Germinal center (tissue), 1 donor: ENCODE measurements at regions not wholly inside any gene's neighbourhood (a gene's known extent, or its start where the extent isn't known, plus 50 kb on each side); places are given as distances from the start of the nearest gene placed in this dataset.

Experiments
- DNase-seq: peaks from one replicate; pipeline ENCODE4 v3.0.0; 2012; ENCODE audit warnings: mixed read lengths, low spot score

DNA sequence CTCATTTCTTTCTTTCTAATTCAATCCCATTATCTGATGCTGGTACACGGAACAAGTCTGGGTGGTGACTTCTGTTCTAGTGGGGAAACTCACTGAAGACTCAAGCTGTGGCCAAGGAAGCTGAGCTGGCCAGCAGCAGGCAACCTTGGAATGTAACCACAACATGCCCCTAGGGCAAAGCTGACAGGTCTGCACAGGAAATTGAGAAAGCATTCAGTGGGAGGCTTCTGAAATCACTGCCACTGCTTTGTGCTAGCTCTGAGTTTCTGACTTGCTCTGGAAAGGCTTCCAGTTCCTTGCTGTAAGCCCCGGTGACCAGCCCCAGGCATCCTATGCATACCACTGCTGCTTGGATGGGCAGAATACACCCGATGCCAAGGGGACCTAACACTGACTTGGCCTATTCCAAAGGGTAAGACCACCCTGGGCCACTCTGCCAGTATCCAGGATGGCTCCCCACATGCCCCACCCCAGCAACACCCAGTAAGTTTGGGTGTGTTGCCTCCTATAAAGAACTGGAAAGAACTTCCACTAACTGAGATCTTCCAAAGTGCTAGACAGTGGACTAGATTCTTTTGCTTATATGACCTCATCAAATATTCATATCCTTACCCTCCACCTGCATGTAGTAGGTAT is 84.5 kb upstream of the CDKN3 start:
- DNase-seq: no peak

DNA sequence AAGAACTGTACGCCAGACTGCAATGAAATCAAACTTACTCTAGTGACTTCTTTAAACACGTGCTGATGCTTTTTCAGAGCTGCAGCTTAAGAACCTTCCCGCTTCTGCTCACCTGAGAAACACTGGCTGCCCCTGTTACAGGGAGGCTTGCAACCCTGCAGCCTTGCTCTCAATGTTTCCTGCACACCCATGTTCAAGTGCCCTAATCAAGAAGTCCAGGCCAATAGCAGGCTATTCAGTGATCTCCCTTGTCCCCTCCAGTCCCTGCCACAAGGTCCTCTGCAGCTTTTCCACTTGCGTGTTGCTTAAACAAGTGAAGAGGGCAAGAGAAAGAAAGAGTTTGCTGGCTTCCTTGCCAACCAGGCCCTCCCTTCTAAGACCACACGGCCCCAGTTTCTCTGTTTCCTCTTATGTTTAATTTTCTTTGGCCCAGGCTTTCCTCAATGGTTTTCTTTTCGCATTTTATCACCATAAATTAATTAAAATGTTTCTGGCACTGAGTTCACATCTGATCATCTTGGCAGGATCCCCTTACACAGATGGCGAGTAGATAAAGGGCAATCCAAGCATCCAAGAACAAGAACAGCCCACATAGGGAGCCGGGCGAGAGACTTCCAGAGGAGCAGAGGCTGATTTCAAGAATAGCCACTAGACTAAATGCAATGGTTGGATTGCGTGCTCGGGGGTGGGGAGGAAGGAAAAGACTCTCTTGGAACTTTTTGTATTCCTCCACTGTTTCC is 82.3 kb upstream of the CDKN3 start:
- no peak for DNase-seq

GRCh38 chr14:54316652-54317051 is 80.2 kb upstream of the CDKN3 start:
- no peak for DNase-seq

GRCh38 chr14:54317391-54317790 is 79.4 kb upstream of the CDKN3 start:
- DNase-seq: no peak

- DNase-seq: no peak
Observed at GRCh38 chr14:54322246-54322645, 74.6 kb upstream of the CDKN3 start.

DNA sequence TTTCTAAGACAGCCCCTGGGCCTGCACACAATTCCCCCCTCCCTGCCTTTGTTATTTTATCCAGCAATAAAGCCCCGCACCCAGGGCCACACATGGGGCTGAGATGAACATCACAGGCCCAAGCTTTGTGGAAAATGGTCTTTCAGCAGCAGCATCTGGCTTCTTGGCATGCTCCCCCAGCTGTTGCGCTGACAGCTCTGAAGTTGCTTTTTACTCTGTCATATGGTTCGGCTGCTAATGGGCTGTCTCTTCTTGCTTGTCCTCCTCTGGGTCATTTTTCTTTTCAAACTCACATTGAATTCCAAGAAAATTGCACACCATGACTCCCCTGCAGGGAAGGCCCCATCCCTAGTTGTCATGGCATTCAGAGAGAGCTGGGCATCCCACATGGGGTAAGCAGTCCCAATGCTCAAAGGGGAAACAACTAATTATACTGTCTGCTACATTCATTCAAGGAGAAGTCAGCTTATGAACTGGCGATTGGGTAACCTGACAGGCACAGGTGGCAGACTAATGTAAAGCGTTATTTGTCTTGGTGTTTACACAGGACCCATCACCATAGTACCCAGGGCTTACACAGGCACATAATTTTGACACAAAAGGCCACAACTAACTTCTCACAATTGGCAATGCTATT is 74.0 kb upstream of the CDKN3 start:
- DNase-seq: no peak

DNA sequence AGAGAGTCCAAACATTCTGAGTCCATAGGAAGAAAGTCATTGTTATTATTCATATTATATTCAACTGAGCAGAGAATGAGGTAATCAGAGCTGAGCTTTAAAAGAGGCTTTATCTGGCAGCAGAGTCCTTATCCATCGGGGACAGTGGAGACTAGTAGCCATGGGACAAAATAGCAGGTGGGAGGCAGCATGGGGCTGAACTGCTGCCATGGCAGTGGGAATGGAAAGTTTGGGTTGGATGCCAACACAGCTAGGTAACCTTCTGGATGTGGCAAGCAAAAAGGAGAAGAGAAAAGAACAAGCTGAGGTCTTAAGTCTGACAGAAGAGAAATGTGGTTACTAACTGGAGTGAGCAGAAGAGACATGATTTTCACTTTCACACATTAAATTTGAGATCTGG is 71.0 kb upstream of the CDKN3 start:
- DNase-seq: no peak

GRCh38 chr14:54329082-54329695 is 67.6 kb upstream of the CDKN3 start:
- peak; percentile 29 for DNase-seq

DNA sequence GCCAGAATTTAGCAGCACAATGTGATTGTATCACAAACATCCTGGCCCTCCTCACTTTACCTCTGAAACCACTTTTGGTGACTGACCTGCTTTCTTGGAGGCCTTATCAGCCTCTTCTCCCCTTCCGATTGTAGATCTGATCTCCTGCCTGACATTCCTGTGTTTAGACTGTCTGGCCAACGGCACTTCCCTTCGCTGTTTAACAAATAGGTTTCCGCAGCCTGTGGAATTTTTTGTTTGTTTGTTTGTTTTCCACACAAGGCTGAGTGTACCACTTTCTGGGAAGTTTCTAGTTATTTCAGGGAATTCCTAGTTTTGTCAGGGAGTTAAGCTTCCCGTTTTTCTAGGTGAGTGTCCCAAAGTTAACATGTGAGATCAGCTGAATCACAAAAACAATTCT is 65.9 kb upstream of the CDKN3 start:
- no peak for DNase-seq

- no peak for DNase-seq
Observed at GRCh38 chr14:54331516-54331915, 65.3 kb upstream of the CDKN3 start.

DNA sequence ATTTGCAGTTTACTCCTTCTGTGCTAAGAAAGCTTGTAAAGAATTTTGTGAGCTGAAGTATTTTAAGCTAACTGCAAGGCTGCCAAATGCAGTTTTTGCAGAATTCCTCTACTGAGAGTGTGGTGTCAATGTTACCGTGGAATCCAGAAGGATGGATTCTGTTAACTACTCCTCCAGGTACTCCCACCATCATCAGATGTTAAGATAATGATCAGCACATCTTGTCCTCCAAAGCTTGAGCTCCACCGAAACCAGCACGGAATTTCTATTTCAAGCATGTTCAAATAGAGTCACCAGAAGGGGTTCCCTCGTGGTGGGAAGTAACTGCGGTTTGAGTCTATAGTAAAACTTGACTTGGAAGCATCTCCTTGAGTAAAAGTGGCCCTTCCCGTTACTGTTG is 64.3 kb upstream of the CDKN3 start:
- no peak for DNase-seq

DNA sequence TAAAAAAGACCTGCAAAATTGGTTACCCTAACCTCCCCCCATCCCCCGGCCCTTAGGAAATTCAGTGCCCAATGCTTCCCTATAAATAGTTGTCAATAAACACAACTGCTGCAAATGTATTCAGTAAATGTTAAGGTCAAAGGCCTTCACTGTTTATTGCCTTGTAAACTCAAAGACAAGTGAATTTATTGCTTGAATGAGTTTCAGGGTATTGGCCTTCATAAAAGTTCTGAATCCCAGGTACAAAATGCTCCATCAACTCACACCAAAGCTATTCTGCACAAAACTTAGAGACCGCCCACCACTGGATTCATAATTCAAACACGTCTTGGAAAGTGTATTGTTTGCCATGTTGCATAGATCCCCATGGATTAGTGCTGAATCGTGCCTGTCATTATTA is 63.3 kb upstream of the CDKN3 start:
- DNase-seq: no peak

- no peak for DNase-seq
Observed at GRCh38 chr14:54335569-54336155, 61.1 kb upstream of the CDKN3 start.

GRCh38 chr14:54337314-54337713 is 59.5 kb upstream of the CDKN3 start:
- no peak for DNase-seq

- DNase-seq: no peak
Observed at GRCh38 chr14:54338696-54339317, 58.0 kb upstream of the CDKN3 start.

- DNase-seq: no peak
Observed at GRCh38 chr14:54339771-54340170, 57.0 kb upstream of the CDKN3 start.

- no peak for DNase-seq
Observed at GRCh38 chr14:54342806-54343205, 54.0 kb upstream of the CDKN3 start.

DNA sequence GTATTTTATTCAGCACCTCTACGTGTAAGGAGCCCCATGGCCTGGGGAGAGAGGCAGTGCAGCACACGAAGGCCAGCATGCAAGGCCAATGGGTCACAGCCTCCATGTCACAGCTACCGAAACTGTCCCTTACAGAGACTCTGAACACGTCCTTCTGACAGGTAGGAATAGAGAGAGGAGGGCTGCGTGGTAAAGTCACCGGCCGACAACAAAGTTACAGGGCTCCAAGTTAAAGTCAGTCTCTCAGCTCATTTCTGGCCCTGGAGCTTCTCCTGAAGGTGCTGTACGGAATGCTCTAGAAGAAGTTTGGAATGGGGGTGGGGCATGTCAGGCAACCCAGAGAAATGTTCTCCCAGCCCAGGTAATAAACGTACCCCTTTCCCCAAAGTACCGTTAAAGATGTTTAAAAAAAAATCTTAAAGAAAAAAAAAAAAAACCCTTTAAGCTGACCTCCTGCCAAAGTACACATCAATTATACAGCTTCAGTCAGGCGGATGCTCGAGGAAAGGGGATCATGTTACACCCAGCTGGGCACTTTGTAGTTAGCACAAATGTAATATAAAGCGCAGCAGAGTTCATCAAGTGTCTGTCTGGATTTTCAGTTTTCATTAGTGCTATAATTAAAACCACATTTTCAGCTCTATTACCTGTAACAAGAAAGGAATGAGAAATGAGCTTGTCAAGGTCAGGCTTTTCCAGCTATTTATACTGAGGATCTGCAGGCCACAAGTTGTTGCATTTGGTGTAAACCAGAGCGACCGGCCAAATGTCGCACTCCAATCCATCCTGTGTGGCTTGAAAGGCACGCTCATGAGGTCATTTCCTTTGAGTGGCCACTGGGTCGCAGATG is 53.3 kb upstream of the CDKN3 start:
- no peak for DNase-seq

DNA sequence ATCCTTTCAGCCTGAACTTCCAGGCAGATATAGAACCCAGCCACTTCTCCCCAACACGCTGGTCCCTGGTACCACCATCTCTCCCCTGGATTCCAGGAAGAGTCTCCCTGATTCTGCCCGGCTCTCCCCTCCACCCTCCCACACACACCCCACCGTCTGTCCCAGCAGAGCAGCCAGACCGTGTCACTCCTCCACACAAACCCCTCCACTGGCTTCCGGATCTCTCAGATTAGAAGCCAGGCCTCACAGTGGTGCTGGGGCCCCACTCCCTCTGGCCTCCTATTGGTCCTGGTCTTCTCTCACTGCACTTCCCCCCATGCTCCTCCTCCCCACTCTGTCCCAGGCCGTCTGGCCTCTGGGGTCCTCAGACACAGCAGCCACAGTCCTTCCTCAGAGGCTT is 52.4 kb upstream of the CDKN3 start:
- peak; percentile 11 for DNase-seq

DNA sequence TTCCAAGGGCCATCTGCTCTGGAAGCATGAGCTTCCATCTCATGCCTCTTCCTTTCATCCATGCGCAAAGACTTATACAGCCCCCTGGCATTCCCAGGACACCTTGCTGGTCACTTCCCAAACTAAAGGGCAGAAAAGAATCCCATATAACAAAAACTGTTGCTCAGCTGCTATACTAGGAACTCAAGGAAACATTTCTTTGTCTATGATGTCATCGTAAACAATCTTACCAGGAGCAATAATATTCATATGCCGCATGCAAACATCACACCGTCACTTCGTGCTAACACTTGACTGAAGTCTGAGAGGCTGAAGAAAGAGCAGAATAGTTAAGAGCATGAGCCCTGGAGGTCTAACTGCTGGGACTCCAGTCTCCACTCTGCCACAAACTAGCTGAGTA is 50.5 kb upstream of the CDKN3 start:
- DNase-seq: no peak
